Mesothelial cell of epicardium (in vitro differentiated cells): ENCODE measurements at regions not wholly inside any gene's neighbourhood (a gene's known extent, or its start where the extent isn't known, plus 50 kb on each side); places are given as distances from the start of the nearest gene placed in this dataset.
"Not testable (repeated sequence)": the region's sequence is repeated elsewhere in the genome, so short reads cannot be mapped to it uniquely, and the experiment has no call there.

Source experiments
- DNase-seq, 2 experiments: peaks; one replicate each; pipeline ENCODE4 v3.0.0; 2021; ENCODE audit warnings: low spot score in 2 of 2; ENCODE audit not compliant: unreplicated experiment in 2 of 2
- H3K27ac Mint-ChIP-seq: 2 replicates; pipeline ENCODE4 v1.8.0; 2021; ENCODE audit warnings: mixed read lengths
- H3K27me3 Mint-ChIP-seq: 2 replicates; pipeline ENCODE4 v1.8.0; 2021; ENCODE audit warnings: low read depth, mixed read lengths
- H3K36me3 Mint-ChIP-seq: 2 replicates; pipeline ENCODE4 v1.8.0; 2021; ENCODE audit warnings: mixed read lengths
- H3K4me1 Mint-ChIP-seq: 2 replicates; pipeline ENCODE4 v1.8.0; 2021; ENCODE audit warnings: mixed read lengths
- H3K4me3 Mint-ChIP-seq: 2 replicates; pipeline ENCODE4 v1.8.0; 2021; ENCODE audit warnings: mild to moderate bottlenecking, moderate library complexity, mixed read lengths
- H3K9me3 Mint-ChIP-seq: 2 replicates; pipeline ENCODE4 v1.8.0; 2021; ENCODE audit warnings: mixed read lengths
- TF ChIP-seq, protein P1 (sequence below): fragments of 200-600 bp; sonication (generic); IDR thresholded peaks from one replicate; pipeline ENCODE4 v1.5.0; 2021; ENCODE audit warnings: antibody characterized with exemption; ENCODE audit not compliant: unreplicated experiment

DNA sequence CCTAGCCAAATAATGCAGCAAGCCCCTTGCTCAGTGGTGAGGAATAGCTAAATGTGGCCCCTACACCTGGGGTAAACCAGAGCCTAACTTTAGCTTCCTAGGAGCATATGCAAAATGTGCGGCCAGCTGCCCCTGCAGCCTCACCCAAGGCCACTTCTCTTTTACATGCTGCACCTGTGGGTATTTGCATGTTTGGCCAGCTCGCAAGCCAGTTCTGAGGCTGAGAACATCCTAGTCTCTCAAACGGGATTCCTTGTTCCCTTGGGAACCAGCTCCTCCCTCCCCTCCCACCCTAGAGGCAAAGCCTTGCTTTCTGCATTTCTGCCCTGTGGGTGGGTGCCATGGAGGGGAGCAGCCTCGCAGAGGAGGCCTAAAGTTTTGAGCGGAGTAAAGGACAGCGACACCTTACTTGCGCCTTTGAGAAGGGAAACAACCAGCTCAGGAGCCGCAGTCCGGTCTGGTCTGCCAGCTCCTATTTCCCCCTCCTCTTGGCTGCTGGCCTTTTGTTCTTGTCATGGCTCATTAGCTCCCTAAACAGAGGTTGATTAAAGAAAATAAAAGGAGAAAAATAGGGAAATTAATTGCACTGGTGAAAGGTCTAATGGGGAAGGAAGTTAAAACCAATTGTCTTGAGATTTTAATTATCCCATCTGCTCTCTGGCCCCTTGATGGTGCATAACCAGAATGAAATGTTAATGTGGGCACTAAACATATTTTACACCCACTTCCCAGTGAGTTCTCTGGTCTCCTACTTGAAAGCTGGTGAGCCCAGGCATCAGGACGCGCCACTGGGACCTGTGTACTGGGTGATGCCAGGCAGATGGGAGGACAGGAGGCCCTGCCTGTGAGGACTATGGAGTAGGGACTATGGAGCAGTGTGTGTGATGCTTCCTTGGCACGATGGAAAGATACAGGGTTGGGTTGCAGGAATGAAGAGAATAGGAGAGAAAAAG lies 68.7 kb downstream of the TEX35 start:
- Mint-ChIP-seq H3K4me3 (no peak overlapping the region), H3K27me3 (peaks cover 13% of the 10 kb centered on the region), H3K9me3 (no peaks in the 10 kb centered on the region), H3K4me1 (peaks cover 3% of the 10 kb centered on the region), H3K27ac (no peak overlapping the region), H3K36me3 (no peaks in the 10 kb centered on the region)
- no peak for DNase-seq
- TF ChIP-seq, protein P1, sequence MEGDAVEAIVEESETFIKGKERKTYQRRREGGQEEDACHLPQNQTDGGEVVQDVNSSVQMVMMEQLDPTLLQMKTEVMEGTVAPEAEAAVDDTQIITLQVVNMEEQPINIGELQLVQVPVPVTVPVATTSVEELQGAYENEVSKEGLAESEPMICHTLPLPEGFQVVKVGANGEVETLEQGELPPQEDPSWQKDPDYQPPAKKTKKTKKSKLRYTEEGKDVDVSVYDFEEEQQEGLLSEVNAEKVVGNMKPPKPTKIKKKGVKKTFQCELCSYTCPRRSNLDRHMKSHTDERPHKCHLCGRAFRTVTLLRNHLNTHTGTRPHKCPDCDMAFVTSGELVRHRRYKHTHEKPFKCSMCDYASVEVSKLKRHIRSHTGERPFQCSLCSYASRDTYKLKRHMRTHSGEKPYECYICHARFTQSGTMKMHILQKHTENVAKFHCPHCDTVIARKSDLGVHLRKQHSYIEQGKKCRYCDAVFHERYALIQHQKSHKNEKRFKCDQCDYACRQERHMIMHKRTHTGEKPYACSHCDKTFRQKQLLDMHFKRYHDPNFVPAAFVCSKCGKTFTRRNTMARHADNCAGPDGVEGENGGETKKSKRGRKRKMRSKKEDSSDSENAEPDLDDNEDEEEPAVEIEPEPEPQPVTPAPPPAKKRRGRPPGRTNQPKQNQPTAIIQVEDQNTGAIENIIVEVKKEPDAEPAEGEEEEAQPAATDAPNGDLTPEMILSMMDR: no peak

DNA sequence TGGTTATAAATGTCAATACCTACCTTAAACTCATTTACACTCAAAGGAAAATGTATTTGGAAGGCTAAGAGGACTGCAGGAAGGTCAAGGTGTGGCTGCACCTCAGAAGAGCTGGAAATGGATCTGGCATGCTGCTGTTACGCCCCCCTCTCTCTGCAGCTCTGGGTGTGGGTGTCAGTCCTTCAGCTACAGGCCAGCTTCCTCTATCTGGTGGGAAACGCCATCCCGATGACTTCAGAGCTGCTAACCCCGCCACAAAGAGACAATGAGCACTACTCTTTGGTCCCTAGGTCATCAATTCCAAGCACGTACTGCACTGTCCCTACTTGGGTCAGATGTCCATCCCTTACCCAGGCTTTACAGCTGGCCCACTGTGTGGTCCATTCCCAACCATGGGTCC lies 74.2 kb downstream of the TEX35 start:
- no peak overlapping the region for H3K27ac Mint-ChIP-seq
- no peak overlapping the region for H3K4me3 Mint-ChIP-seq
- no peaks in the 10 kb centered on the region for H3K36me3 Mint-ChIP-seq
- no peak for DNase-seq
- TF ChIP-seq, protein P1: no peak
- H3K27me3 Mint-ChIP-seq: peaks cover 8% of the 10 kb centered on the region
- peaks cover 27% of the 10 kb centered on the region for H3K9me3 Mint-ChIP-seq
- no peaks in the 10 kb centered on the region for H3K4me1 Mint-ChIP-seq

DNA sequence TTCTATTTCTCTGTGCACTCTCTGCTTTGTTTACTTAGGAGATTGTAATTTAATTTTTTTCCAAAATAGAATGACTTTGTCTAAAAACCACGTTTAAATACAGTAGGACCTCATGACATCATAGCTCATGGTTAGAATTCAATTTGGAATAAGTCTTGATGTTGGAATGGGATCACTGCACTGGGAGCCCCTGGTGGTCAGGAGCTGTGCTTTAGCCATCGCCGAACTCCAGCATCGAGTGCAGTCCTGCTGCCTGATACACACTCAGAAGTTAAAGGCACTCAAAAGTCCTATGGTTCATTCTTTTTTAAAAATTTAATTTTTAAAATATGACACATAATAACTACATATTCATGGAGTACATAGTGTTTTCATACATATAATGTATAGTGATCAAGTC lies 75.1 kb downstream of the TEX35 start:
- H3K27me3 Mint-ChIP-seq: peaks cover 8% of the 10 kb centered on the region
- H3K4me1 Mint-ChIP-seq: no peaks in the 10 kb centered on the region
- TF ChIP-seq, protein P1: no peak
- no peak overlapping the region for H3K27ac Mint-ChIP-seq
- no peak for DNase-seq
- peaks cover 30% of the 10 kb centered on the region for H3K9me3 Mint-ChIP-seq
- no peaks in the 10 kb centered on the region for H3K36me3 Mint-ChIP-seq
- H3K4me3 Mint-ChIP-seq: no peak overlapping the region

GRCh38 chr1:178589042-178589441 lies 76.1 kb downstream of the TEX35 start:
- H3K4me3 Mint-ChIP-seq, H3K27me3 Mint-ChIP-seq, H3K27ac Mint-ChIP-seq, H3K36me3 Mint-ChIP-seq, DNase-seq, H3K4me1 Mint-ChIP-seq: not testable (repeated sequence)
- peaks cover 30% of the 10 kb centered on the region for H3K9me3 Mint-ChIP-seq

GRCh38 chr1:178591811-178592210 lies 78.9 kb downstream of the TEX35 start:
- H3K9me3 Mint-ChIP-seq: peaks cover 30% of the 10 kb centered on the region
- not testable (repeated sequence) for DNase-seq, H3K27me3 Mint-ChIP-seq, H3K4me1 Mint-ChIP-seq, H3K36me3 Mint-ChIP-seq, H3K4me3 Mint-ChIP-seq, H3K27ac Mint-ChIP-seq

- Mint-ChIP-seq H3K9me3 (peaks cover 30% of the 10 kb centered on the region), H3K4me1 (no peaks in the 10 kb centered on the region), H3K27ac (no peak overlapping the region), H3K27me3 (peaks cover 6% of the 10 kb centered on the region), H3K4me3 (no peak overlapping the region), H3K36me3 (no peaks in the 10 kb centered on the region)
- DNase-seq: no peak
- TF ChIP-seq, protein P1: no peak
Measured at GRCh38 chr1:178593515-178593914, 80.6 kb downstream of the TEX35 start.
